Esophagus muscularis mucosa (tissue), 4 donors: ENCODE measurements at regions not wholly inside any gene's neighbourhood (a gene's known extent, or its start where the extent isn't known, plus 50 kb on each side); places are given as distances from the start of the nearest gene placed in this dataset.

ENCODE experiments used
- DNase-seq: peaks from one replicate; pipeline ENCODE4 v3.0.0-alpha.2; 2017; ENCODE audit errors: extremely low spot score
- H3K27ac ChIP-seq, 4 donors: fragments of 200-600 bp; sonication (generic); replicated peaks in 1 of 4; 1 replicate in 3 of 4; 2 replicates in 1 of 4; pipeline ENCODE4 v1.5.1; 2016 to 2019; ENCODE audit warnings: mild to moderate bottlenecking in 1 of 4
- H3K27me3 ChIP-seq, 4 donors: fragments of 200-600 bp; sonication (generic); one replicate each; pipeline versions ENCODE4 v1.5.1 to v1.6.0; 2016 to 2019
- H3K36me3 ChIP-seq, 4 donors: fragments of 200-600 bp; sonication (generic); one replicate each; pipeline ENCODE4 v1.5.1; 2016 to 2019
- H3K4me1 ChIP-seq, 4 donors: fragments of 200-600 bp; sonication (generic); one replicate each; pipeline ENCODE4 v1.5.1; 2016 to 2019
- H3K4me3 ChIP-seq, 4 donors: fragments of 200-600 bp; sonication (generic); 1 replicate in 2 of 4; 2 replicates in 2 of 4; pipeline ENCODE4 v1.5.1; 2016 to 2019; ENCODE audit warnings: mild to moderate bottlenecking in 4 of 4, moderate library complexity in 1 of 4
- H3K9me3 ChIP-seq, 4 donors: fragments of 200-600 bp; sonication (generic); 1 replicate in 3 of 4; 2 replicates in 1 of 4; pipeline ENCODE4 v1.5.1; 2016 to 2019
- EP300 ChIP-seq: sonication (generic); formaldehyde crosslinking; IDR thresholded peaks from one replicate; pipeline ENCODE4 v1.6.1; 2017; ENCODE audit warnings: antibody characterized with exemption
- POLR2A ChIP-seq: fragments of 450-650 bp; IDR thresholded peaks from one replicate; pipeline ENCODE4 v1.6.1; 2017; ENCODE audit warnings: antibody characterized with exemption, moderate library complexity, mild to moderate bottlenecking, low read depth
- POLR2AphosphoS5 ChIP-seq, 2 donors: sonication (generic); formaldehyde crosslinking; IDR thresholded peaks; one replicate each; pipeline ENCODE4 v1.6.1; 2017; ENCODE audit warnings: antibody characterized with exemption in 2 of 2
- WGBS: methylation state at CpG from one replicate; pipeline ENCODE4 v1.1.5; 2018; 5-methylcytosine and 5-hydroxymethylcytosine counted together
- intact Hi-C: fragments of 100-400 bp; cut with DNase I; formaldehyde crosslinking; loops from one replicate; pipeline ENCODE4 v1.15.1; 2023
- TF ChIP-seq, protein P1 (sequence below), 3 experiments: fragments of 200-600 bp in 2 of 3; fragments of 450-650 bp in 1 of 3; sonication (generic) in 2 of 3; IDR thresholded peaks; one replicate each; pipeline ENCODE4 v1.5.1; 2017 to 2019; ENCODE audit warnings: antibody characterized with exemption in 3 of 3, mild to moderate bottlenecking in 2 of 3, moderate library complexity in 1 of 3

DNA sequence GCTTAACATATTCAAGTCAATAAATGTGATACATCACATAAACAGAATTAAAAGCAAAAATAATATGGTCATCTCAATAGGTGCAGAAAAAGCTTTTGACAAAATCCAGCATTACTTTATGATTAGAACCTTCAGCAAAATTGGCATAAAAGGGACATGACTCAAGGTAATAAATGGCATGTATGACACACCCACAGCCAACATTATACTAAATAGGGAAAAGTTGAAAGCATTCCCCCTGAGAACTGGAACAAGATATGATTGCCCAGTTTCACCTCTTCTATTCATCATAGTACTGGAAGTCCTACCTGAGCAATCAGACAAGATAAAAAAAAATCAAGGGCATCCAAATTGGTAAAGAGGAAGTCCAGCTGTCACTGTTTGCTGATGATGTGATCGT is 594.7 kb downstream of the DIPK2A start:
- intact Hi-C loops = no loop called here
- no peak for DNase-seq
- Histone ChIP-seq H3K36me3 (no peaks in the 10 kb centered on the region), H3K9me3 (no peaks in the 10 kb centered on the region), H3K27me3 (no peaks in the 10 kb centered on the region), H3K27ac (no peak overlapping the region), H3K4me3 (no peak overlapping the region), H3K4me1 (no peaks in the 10 kb centered on the region)
- TF ChIP-seq, protein P1, sequence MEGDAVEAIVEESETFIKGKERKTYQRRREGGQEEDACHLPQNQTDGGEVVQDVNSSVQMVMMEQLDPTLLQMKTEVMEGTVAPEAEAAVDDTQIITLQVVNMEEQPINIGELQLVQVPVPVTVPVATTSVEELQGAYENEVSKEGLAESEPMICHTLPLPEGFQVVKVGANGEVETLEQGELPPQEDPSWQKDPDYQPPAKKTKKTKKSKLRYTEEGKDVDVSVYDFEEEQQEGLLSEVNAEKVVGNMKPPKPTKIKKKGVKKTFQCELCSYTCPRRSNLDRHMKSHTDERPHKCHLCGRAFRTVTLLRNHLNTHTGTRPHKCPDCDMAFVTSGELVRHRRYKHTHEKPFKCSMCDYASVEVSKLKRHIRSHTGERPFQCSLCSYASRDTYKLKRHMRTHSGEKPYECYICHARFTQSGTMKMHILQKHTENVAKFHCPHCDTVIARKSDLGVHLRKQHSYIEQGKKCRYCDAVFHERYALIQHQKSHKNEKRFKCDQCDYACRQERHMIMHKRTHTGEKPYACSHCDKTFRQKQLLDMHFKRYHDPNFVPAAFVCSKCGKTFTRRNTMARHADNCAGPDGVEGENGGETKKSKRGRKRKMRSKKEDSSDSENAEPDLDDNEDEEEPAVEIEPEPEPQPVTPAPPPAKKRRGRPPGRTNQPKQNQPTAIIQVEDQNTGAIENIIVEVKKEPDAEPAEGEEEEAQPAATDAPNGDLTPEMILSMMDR (IDR thresholded peaks at IDR 0.05) = no peak
- TF ChIP-seq EP300 = no peak
- TF ChIP-seq POLR2AphosphoS5 (IDR thresholded peaks at IDR 0.05) = no peak
- TF ChIP-seq POLR2A = no peak
- 95% methylated on average over 1 of the region's 1 CpG for whole genome bisulfite sequencing

DNA sequence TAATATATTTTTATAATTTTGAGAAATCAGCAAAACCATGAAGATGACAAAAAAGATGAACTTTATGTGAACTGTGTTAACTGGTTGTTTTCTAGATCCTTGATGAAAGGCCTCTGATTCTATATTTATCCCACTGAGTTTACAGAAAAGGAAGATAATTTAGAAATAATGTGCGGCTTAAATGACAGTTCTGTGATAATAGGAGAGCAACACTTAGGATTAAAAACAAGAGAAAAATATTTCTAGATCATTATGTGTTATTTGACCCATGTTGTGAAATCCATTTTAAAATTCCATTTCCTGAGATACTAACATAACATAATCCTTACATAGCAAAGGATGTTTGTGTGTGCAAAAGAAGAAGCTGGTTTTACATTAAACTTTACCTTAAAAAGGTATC is 598.0 kb downstream of the DIPK2A start:
- Histone ChIP-seq H3K27ac (no peak overlapping the region), H3K27me3 (no peaks in the 10 kb centered on the region), H3K36me3 (no peaks in the 10 kb centered on the region), H3K9me3 (no peaks in the 10 kb centered on the region), H3K4me1 (no peaks in the 10 kb centered on the region), H3K4me3 (no peak overlapping the region)
- no peak for TF ChIP-seq POLR2A
- TF ChIP-seq POLR2AphosphoS5 (IDR thresholded peaks at IDR 0.05) = no peak
- TF ChIP-seq, protein P1 (IDR thresholded peaks at IDR 0.05) = no peak
- no peak for TF ChIP-seq EP300
- WGBS = 41% methylated on average over 1 of the region's 1 CpG
- intact Hi-C loops = no loop called here
- no peak for DNase-seq

DNA sequence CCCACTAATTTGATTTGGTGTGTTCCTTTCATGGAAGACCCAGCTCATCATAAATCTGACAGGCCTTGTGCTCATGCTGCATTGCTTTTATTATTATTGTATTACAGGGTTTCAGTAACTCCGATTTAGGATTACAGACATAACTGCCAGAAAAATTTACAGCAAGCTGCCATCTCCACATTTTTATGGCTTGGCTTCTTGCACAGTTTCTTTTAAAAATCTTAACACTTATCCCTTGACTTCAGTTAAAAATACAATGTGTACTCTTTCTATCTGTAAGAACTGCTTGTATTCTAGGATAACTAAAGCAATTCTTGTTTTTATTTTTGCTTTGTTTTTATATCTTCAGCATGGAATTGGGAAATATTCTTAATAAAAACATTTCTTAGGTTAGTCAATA is 612.2 kb downstream of the DIPK2A start:
- H3K4me3 ChIP-seq = no peak overlapping the region
- WGBS = 87% methylated on average over 1 of the region's 1 CpG
- no peaks in the 10 kb centered on the region for H3K27me3 ChIP-seq
- no peaks in the 10 kb centered on the region for H3K36me3 ChIP-seq
- TF ChIP-seq POLR2AphosphoS5 (IDR thresholded peaks at IDR 0.05) (no peak), EP300 (no peak), POLR2A (no peak)
- TF ChIP-seq, protein P1 (IDR thresholded peaks at IDR 0.05) = no peak
- no peak for DNase-seq
- peaks cover 0 to 6% (median 0%) of the 10 kb centered on the region in 4 donors for H3K9me3 ChIP-seq
- no peaks in the 10 kb centered on the region for H3K4me1 ChIP-seq
- intact Hi-C loops = no loop called here
- H3K27ac ChIP-seq = no peak overlapping the region

DNA sequence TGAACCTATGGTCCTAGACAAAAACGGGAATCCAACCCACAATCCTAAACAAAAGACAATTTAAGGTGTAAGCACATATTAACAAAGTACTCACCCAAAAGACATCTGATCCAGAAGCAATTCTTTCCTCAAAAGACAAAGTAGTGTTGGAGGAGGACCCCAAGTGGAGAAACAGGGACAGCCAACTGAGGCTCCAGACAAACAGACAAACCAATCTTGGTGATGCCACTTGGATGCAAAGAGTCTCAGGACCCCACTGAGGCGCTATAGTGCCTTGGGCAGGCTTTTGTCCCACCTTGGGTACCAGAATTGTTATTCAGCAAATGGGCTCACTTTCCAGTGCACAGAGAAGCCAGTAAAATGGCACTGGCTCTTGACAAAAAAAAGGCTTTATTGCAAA is 613.8 kb downstream of the DIPK2A start:
- H3K4me1 ChIP-seq = no peaks in the 10 kb centered on the region
- H3K36me3 ChIP-seq = no peaks in the 10 kb centered on the region
- no peak overlapping the region for H3K4me3 ChIP-seq
- intact Hi-C loops = no loop called here
- H3K27me3 ChIP-seq = no peaks in the 10 kb centered on the region
- 97% methylated on average over 2 of the region's 2 CpGs for WGBS
- no peak overlapping the region for H3K27ac ChIP-seq
- TF ChIP-seq POLR2AphosphoS5 (IDR thresholded peaks at IDR 0.05) (no peak), EP300 (no peak), POLR2A (no peak)
- TF ChIP-seq, protein P1 (IDR thresholded peaks at IDR 0.05) = peak in 2 of 3 experiments; percentile 6 to 14
- no peak for DNase-seq
- H3K9me3 ChIP-seq = peaks cover 0 to 6% (median 0%) of the 10 kb centered on the region in 4 donors

DNA sequence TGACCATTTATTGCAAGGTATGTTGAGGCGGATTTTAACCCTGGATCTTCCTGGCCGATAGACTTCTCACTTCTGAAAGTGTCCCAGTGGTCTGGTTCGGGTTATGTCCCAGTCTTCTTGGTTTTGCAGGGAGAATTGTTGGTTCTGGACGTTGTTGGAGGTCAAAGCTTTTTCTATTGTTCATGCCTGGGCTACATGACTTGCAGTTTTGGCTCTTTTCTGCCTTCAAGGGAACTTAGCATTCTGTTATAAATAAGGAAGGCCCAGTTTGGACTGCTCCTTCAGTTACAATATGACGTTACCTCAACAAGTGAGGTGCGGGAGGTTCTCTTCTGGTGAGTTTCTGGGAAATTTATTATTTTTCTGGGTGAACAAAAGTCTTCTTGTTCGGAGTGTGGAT is 614.3 kb downstream of the DIPK2A start:
- Histone ChIP-seq H3K4me1 (no peaks in the 10 kb centered on the region), H3K9me3 (peaks cover 0 to 6% (median 0%) of the 10 kb centered on the region in 4 donors), H3K36me3 (no peaks in the 10 kb centered on the region), H3K27ac (no peak overlapping the region), H3K4me3 (no peak overlapping the region), H3K27me3 (no peaks in the 10 kb centered on the region)
- intact Hi-C loops = no loop called here
- DNase-seq = no peak
- 89% methylated on average over 7 of the region's 7 CpGs for WGBS
- TF ChIP-seq POLR2AphosphoS5 (IDR thresholded peaks at IDR 0.05) = no peak
- TF ChIP-seq, protein P1 (IDR thresholded peaks at IDR 0.05) = no peak
- TF ChIP-seq POLR2A = no peak
- no peak for TF ChIP-seq EP300
